ENCODE measurements at regions not wholly inside any gene's neighbourhood (a gene's known extent, or its start where the extent isn't known, plus 50 kb on each side); places are given as distances from the start of the nearest gene placed in this dataset.

DNA sequence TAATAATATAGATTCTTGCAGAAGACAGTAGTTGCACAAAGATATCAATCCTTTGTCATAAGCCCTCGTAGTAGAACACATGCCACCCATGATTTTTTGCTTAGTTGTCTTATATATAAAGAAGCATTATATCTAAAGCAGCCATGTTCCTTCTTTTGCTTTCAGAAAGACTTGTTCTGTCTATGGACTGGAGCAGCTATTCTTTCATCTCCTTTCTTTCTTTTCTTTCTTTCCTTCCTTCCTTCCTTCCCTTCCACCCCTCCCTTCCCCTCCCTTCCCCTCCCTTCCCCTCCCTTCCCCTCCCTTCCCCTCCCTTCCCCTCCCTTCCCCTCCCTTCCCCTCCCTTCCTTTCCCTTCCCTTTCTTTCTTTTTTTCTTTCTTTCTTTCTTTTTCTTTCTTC lies 104.0 kb upstream of the HS3ST4 start:
- Histone ChIP-seq H3K4me3 (replicated peaks in 1 of 2; ENCODE audit: low read depth in 1 of 2, low read length in 2 of 2) (no peak overlapping the region), H3K9me3 (ENCODE audit: control insufficient read depth in 1 of 2, insufficient read depth in 1 of 2, low read depth in 1 of 2, low read length in 2 of 2) (no peaks in the 10 kb centered on the region), H3K4me1 (ENCODE audit: control insufficient read depth in 1 of 2, insufficient read depth in 2 of 2, low read length in 2 of 2) (no peaks in the 10 kb centered on the region), H3K79me2 (ENCODE audit: insufficient read depth, low read length) (no peaks in the 10 kb centered on the region), H3K9ac (ENCODE audit: low read length) (no peak overlapping the region), H4K20me1 (ENCODE audit: insufficient read depth) (no peaks in the 10 kb centered on the region; the same call in 1 of the 2 replicates), H3K9me2 (ENCODE audit: insufficient read depth) (no peaks in the 10 kb centered on the region), H2AFZ (ENCODE audit: low read depth, low read length, poor library complexity, severe bottlenecking) (no peak overlapping the region), H3K27me3 (ENCODE audit: insufficient read depth, low read length) (peaks cover 44% of the 10 kb centered on the region), H3K36me3 (ENCODE audit: control insufficient read depth in 1 of 2, insufficient read depth in 2 of 2, low read length in 2 of 2) (no peaks in the 10 kb centered on the region), H3K27ac (ENCODE audit: low read depth, low read length) (no peak overlapping the region), H3K4me2 (ENCODE audit: low read length) (no peak overlapping the region)
- CTCF ChIA-PET, result no interaction called here
- RAD21 ChIA-PET (ENCODE audit: low non-redundant PET in 1 of 2, low total read pairs in 2 of 2, uncharacterized antibody in 2 of 2, unreplicated experiment in 2 of 2), result no interaction called here
- ATAC-seq (no peak), DNase-seq (ENCODE audit: low read depth, low spot score) (no peak)
- BruUV-seq (replicated peaks), result no TSS peak
- no peak for TF ChIP-seq CBX3 (IDR thresholded peaks at IDR 0.05; ENCODE audit: low read depth)
- no peak for TF ChIP-seq EGR1 (IDR thresholded peaks at IDR 0.05; ENCODE audit: low read depth)
- TF ChIP-seq, protein P1, sequence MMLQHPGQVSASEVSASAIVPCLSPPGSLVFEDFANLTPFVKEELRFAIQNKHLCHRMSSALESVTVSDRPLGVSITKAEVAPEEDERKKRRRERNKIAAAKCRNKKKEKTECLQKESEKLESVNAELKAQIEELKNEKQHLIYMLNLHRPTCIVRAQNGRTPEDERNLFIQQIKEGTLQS (IDR thresholded peaks at IDR 0.05), result no peak
- no peak for TF ChIP-seq CEBPB (IDR thresholded peaks at IDR 0.05; ENCODE audit: low read depth)
- no peak for TF ChIP-seq EZH2 (IDR thresholded peaks at IDR 0.05)
- POLR2A ChIA-PET, result no interaction called here
- intact Hi-C loops (cut with micrococcal nuclease), result no loop called here

DNA sequence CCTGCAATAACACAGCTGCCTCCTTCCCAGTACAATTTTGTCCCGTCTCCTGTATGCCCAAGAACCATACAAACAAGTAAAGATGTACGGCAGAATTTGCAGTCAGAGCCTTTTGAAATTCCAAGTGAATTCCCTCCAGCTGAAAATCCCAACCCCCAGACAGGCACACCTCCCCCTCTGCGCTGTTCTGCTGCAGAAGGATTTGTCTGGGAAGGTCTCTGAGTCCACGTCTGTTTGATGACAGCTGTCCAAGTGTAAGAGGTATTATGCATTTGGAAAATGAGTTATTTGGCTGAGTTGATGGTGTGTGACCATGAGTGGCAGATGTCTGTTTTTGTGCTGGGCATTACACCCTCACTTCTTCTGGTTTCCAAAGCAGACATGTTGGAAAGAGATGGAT lies 104.9 kb upstream of the HS3ST4 start:
- peaks cover 46% of the 10 kb centered on the region for H3K27me3 ChIP-seq (ENCODE audit: insufficient read depth, low read length)
- no peak for DNase-seq (ENCODE audit: low read depth, low spot score)
- no peaks in the 10 kb centered on the region for H3K9me3 ChIP-seq (ENCODE audit: control insufficient read depth in 1 of 2, insufficient read depth in 1 of 2, low read depth in 1 of 2, low read length in 2 of 2)
- intact Hi-C loops (cut with micrococcal nuclease), result no loop called here
- H3K79me2 ChIP-seq (ENCODE audit: insufficient read depth, low read length), result no peaks in the 10 kb centered on the region
- no peak overlapping the region for H2AFZ ChIP-seq (ENCODE audit: low read depth, low read length, poor library complexity, severe bottlenecking)
- TF ChIP-seq SRF (IDR thresholded peaks at IDR 0.05; ENCODE audit: low read depth) (no peak), EZH2 (IDR thresholded peaks at IDR 0.05) (no peak), ELF1 (IDR thresholded peaks at IDR 0.05; ENCODE audit: borderline replicate concordance, low read depth) (no peak), JUND (IDR thresholded peaks at IDR 0.05) (no peak), POLR2AphosphoS5 (IDR thresholded peaks at IDR 0.05; ENCODE audit: low read depth, low read length) (no peak), EGR1 (IDR thresholded peaks at IDR 0.05; ENCODE audit: low read depth) (no peak)
- no peaks in the 10 kb centered on the region for H3K4me1 ChIP-seq (ENCODE audit: control insufficient read depth in 1 of 2, insufficient read depth in 2 of 2, low read length in 2 of 2)
- ChIA-PET POLR2A (no interaction called here), CTCF (no interaction called here), RAD21 (ENCODE audit: low non-redundant PET in 1 of 2, low total read pairs in 2 of 2, uncharacterized antibody in 2 of 2, unreplicated experiment in 2 of 2) (no interaction called here)
- no peaks in the 10 kb centered on the region for H3K36me3 ChIP-seq (ENCODE audit: control insufficient read depth in 1 of 2, insufficient read depth in 2 of 2, low read length in 2 of 2)
- BruUV-seq (replicated peaks), result no TSS peak
- H3K9me2 ChIP-seq (ENCODE audit: insufficient read depth), result no peaks in the 10 kb centered on the region
- ATAC-seq, result no peak
- no peak overlapping the region for H3K4me3 ChIP-seq (replicated peaks in 1 of 2; ENCODE audit: low read depth in 1 of 2, low read length in 2 of 2)
- H3K9ac ChIP-seq (ENCODE audit: low read length), result no peak overlapping the region
- no peak overlapping the region for H3K4me2 ChIP-seq (ENCODE audit: low read length)
- no peak overlapping the region for H3K27ac ChIP-seq (ENCODE audit: low read depth, low read length)
- no peaks in the 10 kb centered on the region; the same call in 1 of the 2 replicates for H4K20me1 ChIP-seq (ENCODE audit: insufficient read depth)

Data from HCT116 (cell line).